ENCODE measurements at regions not wholly inside any gene's neighbourhood (a gene's known extent, or its start where the extent isn't known, plus 50 kb on each side); places are given as distances from the start of the nearest gene placed in this dataset.
A peak's percentile ranks its signal among the peaks of the same experiment; 100 is the strongest.
"Not testable (repeated sequence)": the region's sequence is repeated elsewhere in the genome, so short reads cannot be mapped to it uniquely, and the experiment has no call there.

GRCh38 chrX:8043121-8043520 is 115.9 kb upstream of the PNPLA4 start:
- Mint-ChIP-seq H3K4me1 (ENCODE audit: low read depth) (no peaks in the 10 kb centered on the region), H3K27me3 (ENCODE audit: low read depth) (no peaks in the 10 kb centered on the region), H3K4me3 (ENCODE audit: unreplicated experiment) (no peak overlapping the region), H3K9me3 (ENCODE audit: low read depth) (no peaks in the 10 kb centered on the region), H3K27ac (ENCODE audit: unreplicated experiment) (no peak overlapping the region), H3K36me3 (ENCODE audit: low read depth) (no peaks in the 10 kb centered on the region)
- TF ChIP-seq CTCF (IDR thresholded peaks at IDR 0.05), result no peak
- DNase-seq (ENCODE audit: low spot score), result no peak

- H3K27me3 Mint-ChIP-seq (ENCODE audit: low read depth), result no peaks in the 10 kb centered on the region
- H3K9me3 Mint-ChIP-seq (ENCODE audit: low read depth), result no peaks in the 10 kb centered on the region
- TF ChIP-seq CTCF (IDR thresholded peaks at IDR 0.05), result peak; percentile 25
- no peak for DNase-seq (ENCODE audit: low spot score)
- no peaks in the 10 kb centered on the region for H3K4me1 Mint-ChIP-seq (ENCODE audit: low read depth)
- no peak overlapping the region for H3K4me3 Mint-ChIP-seq (ENCODE audit: unreplicated experiment)
- H3K36me3 Mint-ChIP-seq (ENCODE audit: low read depth), result no peaks in the 10 kb centered on the region
- H3K27ac Mint-ChIP-seq (ENCODE audit: unreplicated experiment), result no peak overlapping the region
Measured at GRCh38 chrX:8042304-8042703, 115.1 kb upstream of the PNPLA4 start.

- not testable (repeated sequence) for H3K27ac Mint-ChIP-seq (ENCODE audit: unreplicated experiment); H3K9me3 Mint-ChIP-seq (ENCODE audit: low read depth); H3K4me1 Mint-ChIP-seq (ENCODE audit: low read depth); H3K36me3 Mint-ChIP-seq (ENCODE audit: low read depth); DNase-seq (ENCODE audit: low spot score); H3K27me3 Mint-ChIP-seq (ENCODE audit: low read depth); H3K4me3 Mint-ChIP-seq (ENCODE audit: unreplicated experiment)
Measured at GRCh38 chrX:8039711-8040110, 112.5 kb upstream of the PNPLA4 start.

- H3K4me3 Mint-ChIP-seq (ENCODE audit: unreplicated experiment), result no peak overlapping the region
- no peaks in the 10 kb centered on the region for H3K9me3 Mint-ChIP-seq (ENCODE audit: low read depth)
- no peak for DNase-seq (ENCODE audit: low spot score)
- no peaks in the 10 kb centered on the region for H3K36me3 Mint-ChIP-seq (ENCODE audit: low read depth)
- no peak for TF ChIP-seq CTCF (IDR thresholded peaks at IDR 0.05)
- peaks cover 2% of the 10 kb centered on the region for H3K27me3 Mint-ChIP-seq (ENCODE audit: low read depth)
- no peak overlapping the region for H3K27ac Mint-ChIP-seq (ENCODE audit: unreplicated experiment)
- peaks cover 5% of the 10 kb centered on the region for H3K4me1 Mint-ChIP-seq (ENCODE audit: low read depth)
Measured at GRCh38 chrX:8037593-8038348, 110.6 kb upstream of the PNPLA4 start.

GRCh38 chrX:8036914-8037313 is 109.7 kb upstream of the PNPLA4 start:
- DNase-seq (ENCODE audit: low spot score), result no peak
- TF ChIP-seq CTCF (IDR thresholded peaks at IDR 0.05), result no peak
- Mint-ChIP-seq H3K27me3 (ENCODE audit: low read depth) (peaks cover 3% of the 10 kb centered on the region), H3K36me3 (ENCODE audit: low read depth) (no peaks in the 10 kb centered on the region), H3K27ac (ENCODE audit: unreplicated experiment) (no peak overlapping the region), H3K9me3 (ENCODE audit: low read depth) (no peaks in the 10 kb centered on the region), H3K4me3 (ENCODE audit: unreplicated experiment) (no peak overlapping the region), H3K4me1 (ENCODE audit: low read depth) (peaks cover 5% of the 10 kb centered on the region)

GRCh38 chrX:8034058-8034457 is 106.8 kb upstream of the PNPLA4 start:
- no peak for TF ChIP-seq CTCF (IDR thresholded peaks at IDR 0.05)
- H3K9me3 Mint-ChIP-seq (ENCODE audit: low read depth), result peaks cover 1% of the 10 kb centered on the region
- DNase-seq (ENCODE audit: low spot score), result no peak
- peaks cover 3% of the 10 kb centered on the region for H3K27me3 Mint-ChIP-seq (ENCODE audit: low read depth)
- no peak overlapping the region for H3K27ac Mint-ChIP-seq (ENCODE audit: unreplicated experiment)
- H3K36me3 Mint-ChIP-seq (ENCODE audit: low read depth), result no peaks in the 10 kb centered on the region
- H3K4me1 Mint-ChIP-seq (ENCODE audit: low read depth), result peaks cover 5% of the 10 kb centered on the region
- H3K4me3 Mint-ChIP-seq (ENCODE audit: unreplicated experiment), result no peak overlapping the region
